GM21737 (cell line): ENCODE measurements at regions not wholly inside any gene's neighbourhood (a gene's known extent, or its start where the extent isn't known, plus 50 kb on each side); places are given as distances from the start of the nearest gene placed in this dataset.

Experiments
- ATAC-seq: cut with Tn5 transposase; IDR thresholded peaks from one replicate; pipeline ENCODE4 v1.9.1; 2021; ENCODE audit warnings: mild to moderate bottlenecking, moderate library complexity; ENCODE audit not compliant: unreplicated experiment

- ATAC-seq = no peak
Observed at GRCh38 chr2:12326449-12327190, 390.1 kb upstream of the TRIB2 start.

- ATAC-seq = no peak
Observed at GRCh38 chr2:12330916-12331315, 385.8 kb upstream of the TRIB2 start.

GRCh38 chr2:12331698-12332097, 385.0 kb upstream of the TRIB2 start:
- ATAC-seq = no peak

- ATAC-seq = no peak
Observed at GRCh38 chr2:12333293-12333692, 383.4 kb upstream of the TRIB2 start.

- no peak for ATAC-seq
Observed at GRCh38 chr2:12334412-12334966, 382.2 kb upstream of the TRIB2 start.

GRCh38 chr2:12335131-12335530, 381.6 kb upstream of the TRIB2 start:
- ATAC-seq = no peak

GRCh38 chr2:12335995-12336394, 380.7 kb upstream of the TRIB2 start:
- no peak for ATAC-seq

GRCh38 chr2:12338946-12339697, 377.6 kb upstream of the TRIB2 start:
- no peak for ATAC-seq

GRCh38 chr2:12340164-12340563, 376.6 kb upstream of the TRIB2 start:
- ATAC-seq = no peak

- ATAC-seq = no peak
Observed at GRCh38 chr2:12341215-12341614, 375.5 kb upstream of the TRIB2 start.

- no peak for ATAC-seq
Observed at GRCh38 chr2:12341920-12342319, 374.8 kb upstream of the TRIB2 start.

GRCh38 chr2:12343141-12343540, 373.6 kb upstream of the TRIB2 start:
- ATAC-seq = no peak

- ATAC-seq = no peak
Observed at GRCh38 chr2:12347066-12347493, 369.7 kb upstream of the TRIB2 start.

GRCh38 chr2:12348216-12348615, 368.5 kb upstream of the TRIB2 start:
- ATAC-seq = no peak

- no peak for ATAC-seq
Observed at GRCh38 chr2:12350821-12351220, 365.9 kb upstream of the TRIB2 start.

GRCh38 chr2:12352889-12353288, 363.8 kb upstream of the TRIB2 start:
- ATAC-seq = no peak

GRCh38 chr2:12361506-12361905, 355.2 kb upstream of the TRIB2 start:
- no peak for ATAC-seq

- no peak for ATAC-seq
Observed at GRCh38 chr2:12363138-12363537, 353.6 kb upstream of the TRIB2 start.

GRCh38 chr2:12363569-12363968, 353.2 kb upstream of the TRIB2 start:
- no peak for ATAC-seq

- no peak for ATAC-seq
Observed at GRCh38 chr2:12369566-12369965, 347.2 kb upstream of the TRIB2 start.

- ATAC-seq = no peak
Observed at GRCh38 chr2:12376025-12376424, 340.7 kb upstream of the TRIB2 start.

GRCh38 chr2:12379143-12379542, 337.6 kb upstream of the TRIB2 start:
- no peak for ATAC-seq
